ENCODE measurements at regions not wholly inside any gene's neighbourhood (a gene's known extent, or its start where the extent isn't known, plus 50 kb on each side); places are given as distances from the start of the nearest gene placed in this dataset.
"Not testable (repeated sequence)": the region's sequence is repeated elsewhere in the genome, so short reads cannot be mapped to it uniquely, and the experiment has no call there.

DNA sequence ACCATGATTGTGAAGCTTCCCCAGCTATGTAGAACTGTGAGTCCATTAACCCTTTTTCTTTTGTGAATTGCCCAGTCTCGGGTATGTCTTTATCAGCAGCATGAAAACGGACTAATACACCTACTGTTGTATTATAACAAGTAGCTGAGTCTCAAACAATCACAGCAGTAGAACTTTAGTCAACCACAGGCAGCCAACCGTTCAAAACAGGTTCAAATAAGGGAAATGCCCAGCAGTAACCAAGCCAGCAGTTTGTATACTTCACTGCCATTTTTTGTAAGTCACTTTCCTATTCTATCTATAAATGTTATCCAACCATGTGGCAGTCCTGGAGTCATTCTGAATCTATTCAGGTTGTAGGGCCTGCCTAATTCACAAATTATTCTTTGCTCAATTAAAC is 1560.6 kb upstream of the SLC39A10 start:
- no peak for DNase-seq (ENCODE audit: low spot score)

DNA sequence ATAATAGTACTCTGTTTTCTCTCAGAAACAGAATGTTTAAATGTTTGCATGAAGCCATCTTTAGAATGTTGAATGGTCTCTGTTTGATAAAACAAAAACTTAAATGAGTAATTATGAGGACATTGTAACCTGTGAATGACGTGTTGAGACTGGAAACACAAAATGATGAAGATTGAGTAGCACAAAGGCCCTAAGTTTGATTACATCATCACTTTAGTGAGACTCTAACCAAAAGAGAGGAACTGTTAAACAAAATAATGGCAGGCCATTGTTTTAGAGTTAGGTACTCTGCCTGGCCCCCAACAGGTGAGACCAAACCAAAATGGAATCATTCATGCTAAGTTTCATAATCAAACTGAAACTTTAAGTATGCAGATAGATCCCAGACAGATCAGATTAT is 1561.7 kb upstream of the SLC39A10 start:
- DNase-seq (ENCODE audit: low spot score), result no peak

DNA sequence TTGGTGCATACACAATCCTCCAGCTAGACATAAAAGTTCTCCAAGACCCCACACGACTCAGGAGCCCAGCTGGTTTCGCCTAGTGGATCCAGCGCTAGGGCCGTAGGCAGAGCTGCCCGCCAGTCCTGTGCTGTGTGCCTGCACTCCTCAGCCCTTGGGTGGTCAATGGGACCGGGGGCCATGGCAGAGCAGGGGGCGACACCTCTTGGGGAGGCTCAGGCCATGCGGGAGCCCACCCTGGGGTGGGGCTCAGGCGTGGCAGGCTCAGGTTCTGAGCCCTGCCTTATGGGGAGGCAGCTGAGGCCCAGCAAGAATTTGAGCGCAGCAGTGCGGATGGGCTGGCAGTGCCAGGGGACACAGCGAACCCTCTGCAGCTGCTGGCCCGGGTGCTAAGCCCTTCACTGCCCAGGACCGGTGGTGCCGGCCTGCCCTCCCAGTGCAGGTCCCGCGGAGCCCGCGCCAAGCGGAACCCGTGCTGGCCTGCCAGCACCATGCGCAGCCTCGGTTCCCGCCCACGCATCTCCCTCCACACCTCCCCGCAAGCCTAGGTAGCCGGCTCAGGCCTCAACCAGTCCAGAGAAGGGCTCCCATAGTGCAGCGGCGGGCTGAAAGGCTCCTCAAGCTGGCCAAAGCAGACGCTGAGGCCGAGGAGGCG is 1566.6 kb upstream of the SLC39A10 start:
- no peak for DNase-seq (ENCODE audit: low spot score)

DNA sequence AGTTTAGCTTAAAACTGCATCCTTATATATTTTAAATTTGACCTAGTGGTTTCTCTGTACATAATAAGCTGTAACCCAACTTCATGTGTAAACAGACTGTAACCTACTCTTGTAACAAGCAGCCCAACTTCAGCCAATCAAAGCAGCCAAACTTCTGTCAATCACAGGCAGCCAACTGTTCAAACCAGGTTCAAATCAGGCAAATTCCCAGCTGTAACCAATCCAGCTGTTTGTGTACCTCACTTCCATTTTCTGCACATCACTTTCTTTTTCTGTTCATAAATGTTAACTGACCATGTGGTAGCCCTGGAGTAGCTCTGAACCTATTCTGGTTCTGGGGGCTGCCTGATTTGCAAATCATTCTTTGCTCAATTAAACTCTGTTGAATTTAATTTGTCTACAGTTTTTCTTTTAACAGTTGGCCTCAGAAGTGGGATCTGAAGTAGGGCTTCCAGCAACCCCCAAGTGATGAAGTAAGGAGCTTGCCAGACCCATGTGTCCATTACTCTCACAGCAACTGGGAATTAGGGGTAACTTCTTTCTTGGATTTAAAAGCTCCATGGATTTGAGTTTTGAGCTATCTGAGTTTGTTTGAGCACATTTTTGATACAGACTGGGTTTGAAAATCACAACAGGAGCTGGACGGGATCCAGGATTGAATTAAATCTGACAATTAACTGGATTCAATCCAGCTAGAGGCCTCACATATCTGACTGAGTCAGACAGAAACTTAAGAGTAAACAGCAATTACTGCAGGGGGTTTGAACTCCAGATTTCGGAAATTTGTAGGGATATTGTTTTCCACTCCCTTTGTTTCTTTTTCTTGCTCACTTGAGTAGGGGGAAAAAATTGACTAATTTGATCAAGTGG is 1569.7 kb upstream of the SLC39A10 start:
- DNase-seq (ENCODE audit: low spot score), result no peak

DNA sequence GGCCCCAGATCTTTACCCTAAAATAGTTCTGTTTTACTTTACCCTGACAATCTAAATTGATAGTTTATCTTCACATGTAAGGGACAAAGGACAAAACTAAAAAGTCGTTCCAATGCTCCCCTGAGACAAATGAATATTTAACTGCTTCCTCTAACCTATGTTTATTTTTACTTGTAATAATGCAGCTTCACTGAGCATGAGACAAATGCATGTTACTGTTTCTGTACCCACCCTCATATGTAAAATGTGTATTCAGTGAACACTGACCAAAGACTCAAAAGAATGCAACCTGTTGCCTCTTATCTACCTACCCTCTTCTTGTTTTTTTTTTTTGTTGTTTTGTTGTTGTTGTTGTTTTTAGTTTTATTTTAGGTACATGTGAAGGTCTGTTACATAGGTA is 1570.9 kb upstream of the SLC39A10 start:
- DNase-seq (ENCODE audit: low spot score), result no peak

DNA sequence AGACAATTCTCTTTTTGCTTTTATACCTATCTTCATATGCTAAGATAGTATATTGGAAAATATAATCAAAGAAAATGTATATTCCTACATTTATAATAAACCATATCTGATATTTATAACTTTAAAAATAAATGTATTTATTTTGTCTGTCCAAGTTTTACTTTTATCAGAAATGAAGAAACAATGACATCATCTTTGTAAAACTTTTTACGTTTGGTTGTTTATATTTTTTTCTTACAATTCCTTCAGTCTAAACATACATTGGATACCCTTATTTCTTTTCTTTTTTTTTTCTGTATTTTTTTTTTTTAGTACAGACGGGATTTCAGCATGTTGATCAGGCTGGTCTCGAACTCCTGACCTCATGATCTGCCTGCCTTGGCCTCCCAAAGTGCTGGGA is 1577.0 kb upstream of the SLC39A10 start:
- no peak for DNase-seq (ENCODE audit: low spot score)

DNA sequence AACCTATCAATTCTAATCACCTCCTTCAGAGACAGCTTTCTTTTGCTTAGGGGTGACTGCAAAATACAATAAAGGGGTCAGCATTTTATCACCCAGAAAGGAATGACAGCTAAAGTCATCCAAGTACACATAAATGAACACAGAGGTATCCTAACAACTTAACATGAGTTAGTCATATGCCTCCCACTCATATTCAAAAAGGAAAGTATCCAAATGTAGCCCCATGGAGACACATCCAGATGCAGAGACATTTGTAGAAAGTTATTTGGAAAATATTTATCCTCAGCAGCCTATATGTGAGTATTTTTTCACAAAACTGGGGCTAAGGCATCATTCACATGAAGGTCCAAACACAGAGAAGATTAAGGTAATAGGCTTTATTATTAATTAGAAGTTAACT is 1579.7 kb upstream of the SLC39A10 start:
- no peak for DNase-seq (ENCODE audit: low spot score)

DNA sequence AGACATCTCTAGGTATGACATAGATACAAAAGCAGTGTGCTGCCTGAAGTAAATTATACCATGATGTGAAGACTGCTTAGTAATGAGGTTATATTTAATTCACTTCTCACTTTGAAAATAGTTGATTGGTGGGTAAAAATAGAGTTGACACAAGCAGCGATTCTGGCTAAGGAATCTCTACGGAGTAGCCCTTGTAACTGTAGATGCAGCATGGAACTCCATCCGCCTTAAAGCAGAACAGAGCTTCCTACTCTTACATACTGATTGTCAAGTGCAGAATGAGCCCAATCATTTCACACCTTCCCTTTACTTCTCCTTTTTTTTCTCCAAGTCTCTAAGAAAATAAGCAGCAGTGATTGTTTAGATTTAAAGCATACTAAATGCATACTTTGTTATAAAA is 1594.6 kb upstream of the SLC39A10 start:
- no peak for DNase-seq (ENCODE audit: low spot score)

DNA sequence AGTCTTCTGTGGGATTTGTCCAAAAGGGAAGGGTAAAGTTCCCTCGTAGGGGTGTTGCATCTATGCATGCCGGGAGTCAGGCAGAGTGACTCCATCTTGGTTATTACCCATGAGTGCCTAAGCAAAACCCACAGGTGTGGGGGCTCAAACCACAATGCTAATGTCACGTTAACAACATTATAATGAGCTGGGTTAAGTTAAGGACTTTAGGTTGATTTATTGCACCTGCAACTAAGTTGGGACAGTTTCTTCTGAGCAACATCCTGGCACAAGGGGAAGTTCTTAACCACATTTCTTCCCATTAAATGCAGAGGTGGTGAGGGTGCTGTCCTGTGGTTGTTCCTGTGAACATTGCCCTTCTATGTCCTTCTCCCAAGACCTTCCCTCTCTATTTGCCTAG is 1596.8 kb upstream of the SLC39A10 start:
- no peak for DNase-seq (ENCODE audit: low spot score)

DNA sequence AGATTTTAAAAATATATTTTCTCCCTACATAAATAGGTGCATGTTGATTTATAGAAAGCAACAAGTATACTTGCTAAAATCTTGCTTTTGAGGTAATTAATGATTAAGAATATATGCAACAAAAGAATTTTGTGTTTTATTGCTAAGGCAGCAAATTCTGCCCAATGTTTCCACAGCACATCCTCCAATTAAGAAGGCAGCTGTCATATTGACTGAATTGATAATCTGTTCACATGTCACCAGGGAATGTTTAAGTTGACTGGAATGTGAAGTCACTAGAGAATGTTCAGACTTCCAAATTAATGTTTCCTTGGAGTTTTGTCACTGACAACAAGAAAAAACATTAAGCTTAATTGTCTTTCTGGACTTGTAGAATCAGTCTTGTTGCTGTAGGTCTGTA is 1602.7 kb upstream of the SLC39A10 start:
- no peak for DNase-seq (ENCODE audit: low spot score)

DNA sequence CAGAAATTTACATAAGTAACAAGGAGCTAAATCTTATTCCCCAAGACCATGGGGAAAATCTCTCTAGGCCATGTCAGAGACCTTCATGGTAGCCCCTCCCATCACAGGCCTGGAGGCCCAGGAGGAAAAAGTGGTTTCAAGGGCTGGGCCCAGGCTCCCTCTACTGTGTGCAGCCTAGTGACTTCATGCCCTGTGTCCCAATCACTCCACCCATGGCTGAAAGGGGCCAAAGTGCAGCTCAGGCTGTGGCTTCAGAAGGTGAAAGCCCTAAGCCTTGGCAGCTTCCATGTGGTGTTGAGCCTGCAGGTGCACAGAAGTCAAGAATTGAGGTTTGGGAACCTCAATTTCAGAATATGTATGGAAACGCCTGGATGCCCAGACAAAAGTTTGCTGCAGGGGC is 1612.7 kb upstream of the SLC39A10 start:
- no peak for DNase-seq (ENCODE audit: low spot score)

DNA sequence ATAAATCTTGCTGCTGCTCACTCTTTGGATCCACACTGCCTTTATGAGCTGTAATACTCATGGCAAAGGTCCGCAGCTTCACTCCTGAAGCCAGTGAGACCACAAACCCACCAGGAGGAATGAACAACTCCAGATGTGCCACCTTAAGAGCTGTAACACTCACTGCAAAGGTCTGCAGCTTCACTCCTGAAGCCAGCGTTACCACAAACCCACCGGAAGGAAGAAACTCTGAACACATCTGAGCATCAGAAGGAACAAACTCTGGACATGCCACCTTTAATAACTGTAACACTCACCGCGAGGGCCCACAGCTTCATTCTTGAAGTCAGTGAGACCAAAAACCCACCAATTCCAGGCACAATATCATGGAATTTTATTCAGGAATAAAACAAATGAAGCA is 1635.9 kb upstream of the SLC39A10 start:
- not testable (repeated sequence) for DNase-seq (ENCODE audit: low spot score)

DNA sequence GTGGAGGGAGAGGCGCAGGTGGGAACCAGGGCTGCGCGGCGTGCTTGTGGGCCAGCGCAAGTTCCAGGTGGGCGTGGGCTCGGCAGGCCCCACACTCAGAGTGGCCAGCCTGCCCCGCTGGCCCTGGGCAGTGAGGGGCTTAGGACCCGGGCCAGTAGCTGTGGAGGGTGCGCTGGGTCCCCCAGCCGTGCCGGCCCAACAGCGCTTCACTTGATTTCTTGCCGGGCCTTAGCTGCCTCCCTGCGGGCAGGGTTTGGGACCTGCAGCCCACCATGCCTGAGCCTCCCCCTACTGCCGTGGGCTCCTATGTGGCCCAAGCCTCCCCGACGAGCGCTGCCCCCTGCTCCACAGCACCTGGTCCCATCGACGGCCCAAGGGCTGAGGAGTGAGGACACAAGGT is 1636.9 kb upstream of the SLC39A10 start:
- DNase-seq (ENCODE audit: low spot score), result no peak

DNA sequence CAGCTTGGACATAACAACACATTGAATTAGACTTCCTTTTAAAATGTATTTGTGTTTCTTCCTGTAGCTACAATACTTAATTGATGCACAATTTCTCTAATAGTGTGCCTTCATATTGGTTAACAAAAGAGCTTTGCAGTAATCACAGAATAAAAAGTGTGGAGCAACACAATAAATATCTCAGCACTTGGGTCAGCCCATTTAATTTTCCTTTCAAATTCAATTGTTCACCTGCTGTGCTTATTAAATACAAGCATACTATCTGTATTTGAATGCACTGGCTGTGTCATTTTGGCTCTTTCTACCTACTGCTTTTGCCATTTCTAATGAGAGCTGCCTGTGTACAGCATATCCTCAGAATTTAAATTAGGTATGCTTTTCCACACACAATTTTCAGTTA is 1641.3 kb upstream of the SLC39A10 start:
- no peak for DNase-seq (ENCODE audit: low spot score)

DNA sequence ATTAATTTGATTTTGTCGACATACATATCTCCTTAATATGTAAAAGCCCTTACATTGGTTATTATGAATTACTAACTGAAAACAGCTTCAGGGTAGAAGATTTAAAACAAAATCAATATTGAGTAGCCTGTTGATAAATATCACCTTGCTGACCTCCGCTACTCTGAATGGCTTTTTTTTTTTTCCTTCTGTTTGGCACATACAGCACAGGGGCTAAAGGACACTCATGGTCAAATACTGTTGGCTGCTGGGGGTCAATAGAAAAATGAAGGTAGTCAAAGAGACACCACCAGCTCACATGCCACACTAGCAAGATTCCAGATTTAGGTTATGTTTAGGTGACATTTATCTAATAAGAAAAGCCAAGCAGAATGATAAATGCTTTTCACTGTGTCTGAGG is 1642.4 kb upstream of the SLC39A10 start:
- DNase-seq (ENCODE audit: low spot score), result no peak

DNA sequence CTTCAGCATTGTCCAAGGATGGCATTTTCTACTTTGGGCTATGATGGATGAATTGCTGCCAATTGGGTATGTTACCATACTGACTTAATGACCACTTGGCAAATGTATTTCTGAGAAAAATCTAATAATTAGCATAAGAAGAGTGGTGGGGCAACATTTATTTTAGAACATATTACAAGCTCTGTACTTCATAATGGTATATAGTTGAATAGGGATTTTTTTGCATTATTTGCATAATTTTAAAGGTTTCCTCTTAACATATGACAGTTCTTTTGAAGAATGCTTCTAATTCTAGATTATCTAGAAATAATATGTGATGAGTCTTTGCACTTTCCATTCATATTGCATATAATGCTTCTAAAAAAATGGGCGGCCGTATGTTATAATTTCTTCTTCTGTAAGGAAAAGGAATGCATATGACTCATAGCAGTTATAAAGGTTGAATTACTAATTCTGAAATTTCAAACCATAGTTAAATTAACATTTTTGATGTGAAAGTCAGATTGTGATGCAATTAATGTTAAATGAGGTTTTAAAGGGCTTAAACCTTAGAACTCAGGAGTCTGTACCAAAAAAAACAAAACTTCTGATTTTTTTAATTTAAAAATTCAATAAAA is 1652.3 kb upstream of the SLC39A10 start:
- DNase-seq (ENCODE audit: low spot score), result no peak

DNA sequence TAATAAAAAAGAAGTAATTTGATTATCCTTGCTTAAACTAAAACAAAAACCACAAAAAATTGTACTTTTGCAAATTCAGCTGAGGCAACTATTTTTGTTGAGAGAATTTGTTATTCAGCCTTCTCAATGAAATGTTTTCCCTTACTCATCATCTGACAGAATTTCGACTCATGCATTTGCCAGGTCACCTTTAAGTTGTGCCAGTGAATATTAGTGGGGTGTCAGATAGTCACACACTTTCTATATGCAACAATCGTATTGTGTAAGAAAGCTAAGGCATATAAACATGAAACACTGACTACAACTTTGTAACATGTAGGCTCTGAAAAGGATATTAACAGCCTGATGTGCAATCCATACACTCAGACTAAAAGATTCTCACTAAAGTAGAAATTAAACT is 1653.1 kb upstream of the SLC39A10 start:
- DNase-seq (ENCODE audit: low spot score), result no peak

DNA sequence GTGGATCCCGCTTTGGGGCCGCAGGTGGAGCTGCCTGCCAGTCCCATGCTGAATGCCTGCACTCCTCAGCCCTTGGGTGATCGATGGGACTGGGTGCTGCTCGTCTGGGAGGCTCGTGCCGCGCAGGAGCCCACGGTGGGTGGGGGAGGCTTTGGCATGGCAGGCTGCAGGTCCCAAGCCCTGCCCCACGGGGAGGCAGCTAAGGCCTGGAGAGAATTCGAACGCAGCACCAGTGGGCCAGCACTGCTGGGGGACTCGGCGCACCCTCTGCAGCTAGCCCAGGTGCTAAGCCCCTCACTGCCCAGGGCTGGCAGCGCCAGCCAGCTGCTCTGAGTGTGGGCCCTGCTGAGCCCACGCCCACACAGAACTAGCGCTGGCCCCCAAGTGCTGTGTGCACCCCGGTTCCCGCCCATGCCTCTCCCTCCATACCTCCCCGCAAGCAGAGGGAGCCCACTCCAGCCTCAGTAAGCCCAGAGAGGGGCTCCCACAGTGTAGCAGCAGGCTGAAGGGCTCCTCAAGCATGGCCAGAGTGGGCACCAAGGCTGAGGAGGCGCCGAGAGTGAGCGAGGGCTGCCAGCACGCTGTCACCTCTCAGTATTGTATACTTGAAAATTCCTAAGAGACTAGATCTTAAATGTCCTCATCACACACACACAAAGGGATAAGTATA is 1654.2 kb upstream of the SLC39A10 start:
- no peak for DNase-seq (ENCODE audit: low spot score)

DNA sequence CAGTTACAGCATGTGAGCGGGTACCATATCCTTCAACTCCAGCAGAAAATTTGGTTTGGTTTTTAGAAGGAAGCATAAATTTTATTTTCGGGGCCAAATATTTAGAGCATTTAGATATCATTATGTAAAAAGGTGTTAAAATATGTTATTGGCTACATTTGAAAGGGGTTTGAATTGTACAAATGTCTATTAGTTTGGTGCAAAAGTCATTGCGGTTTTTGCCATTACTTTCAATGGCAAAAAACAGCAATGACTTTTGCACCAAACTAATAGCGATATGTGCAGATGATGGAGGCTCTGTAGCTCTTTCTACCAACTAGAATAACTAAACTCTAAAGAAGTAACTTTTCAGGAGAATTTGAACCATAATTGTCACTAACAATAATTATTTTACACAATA is 1666.2 kb upstream of the SLC39A10 start:
- no peak for DNase-seq (ENCODE audit: low spot score)

DNA sequence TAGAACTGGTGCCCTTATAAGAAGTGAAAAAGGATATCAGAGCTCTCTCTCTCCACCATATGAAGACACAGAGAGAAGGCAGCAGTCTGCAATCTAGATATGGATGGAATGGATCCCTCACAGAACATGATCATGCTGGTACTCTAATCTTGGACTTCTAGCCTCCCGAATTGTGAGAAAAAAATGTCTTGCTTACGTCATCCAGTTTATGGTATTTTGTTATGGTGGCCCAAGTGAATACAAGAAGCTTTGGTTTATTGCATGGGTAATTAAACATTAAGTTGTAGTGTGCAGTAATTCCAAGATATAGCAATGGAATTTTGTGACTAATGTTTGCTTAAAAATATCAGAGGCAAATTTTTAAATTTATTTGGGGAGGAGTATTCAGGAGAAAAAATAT is 1667.4 kb upstream of the SLC39A10 start:
- DNase-seq (ENCODE audit: low spot score), result no peak

DNA sequence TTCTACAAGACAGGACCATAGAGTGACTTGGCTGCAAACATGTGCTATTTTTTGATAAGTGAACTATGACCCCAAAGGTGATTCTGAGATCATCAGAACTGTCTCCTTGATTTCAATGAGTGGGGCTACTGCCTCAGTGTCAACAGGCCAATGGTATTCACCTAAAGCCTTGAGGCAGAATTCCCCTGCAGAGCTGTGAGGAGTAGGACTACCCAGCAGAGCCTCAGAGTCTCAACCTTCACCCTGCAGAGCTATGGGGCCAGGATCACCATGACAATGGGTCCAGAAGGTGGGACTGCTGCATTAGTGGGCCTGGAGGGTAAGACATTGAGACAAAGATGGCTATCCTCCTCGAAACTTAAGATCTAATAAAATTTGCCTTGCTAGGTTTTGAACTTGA is 1668.2 kb upstream of the SLC39A10 start:
- no peak for DNase-seq (ENCODE audit: low spot score)

DNA sequence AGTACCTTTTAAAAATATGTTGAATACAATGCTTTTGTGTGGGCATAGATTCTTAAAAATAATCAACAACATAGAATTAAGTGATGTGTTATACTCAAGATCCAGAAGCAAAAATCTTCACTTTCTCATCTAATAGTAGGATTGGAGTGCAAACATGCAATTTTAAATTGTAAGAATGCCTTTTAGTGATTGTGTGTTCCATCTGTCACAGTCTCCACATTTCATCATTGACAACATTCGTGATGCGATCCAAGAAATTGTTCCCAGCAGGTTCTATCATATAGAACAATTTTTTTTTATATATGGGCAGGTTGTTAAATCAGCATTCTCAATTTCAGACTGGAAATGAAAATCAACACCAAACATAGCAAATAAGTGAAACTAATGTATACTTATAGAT is 1671.8 kb upstream of the SLC39A10 start:
- no peak for DNase-seq (ENCODE audit: low spot score)

DNA sequence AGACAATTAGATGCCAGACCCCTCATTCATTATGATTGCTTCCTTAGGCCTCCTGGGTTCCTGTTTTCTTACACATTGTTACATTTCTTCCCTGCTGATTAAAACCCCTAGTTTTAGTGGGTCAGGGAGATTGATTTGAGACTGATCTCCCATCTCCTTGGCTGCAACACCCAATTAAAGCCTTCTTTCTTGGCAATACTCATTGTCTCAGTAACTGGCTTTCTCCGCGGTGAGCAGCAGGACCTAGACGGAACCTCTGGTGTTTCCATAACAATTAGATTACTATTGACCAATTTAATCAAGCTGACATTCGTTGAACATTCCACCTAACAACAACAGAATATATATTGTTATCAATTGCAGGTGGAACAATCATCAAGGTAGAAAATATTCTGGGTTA is 1676.4 kb upstream of the SLC39A10 start:
- no peak for DNase-seq (ENCODE audit: low spot score)

Data from SW480 (cell line).